ENCODE measurements at regions not wholly inside any gene's neighbourhood (a gene's known extent, or its start where the extent isn't known, plus 50 kb on each side); places are given as distances from the start of the nearest gene placed in this dataset.

DNA sequence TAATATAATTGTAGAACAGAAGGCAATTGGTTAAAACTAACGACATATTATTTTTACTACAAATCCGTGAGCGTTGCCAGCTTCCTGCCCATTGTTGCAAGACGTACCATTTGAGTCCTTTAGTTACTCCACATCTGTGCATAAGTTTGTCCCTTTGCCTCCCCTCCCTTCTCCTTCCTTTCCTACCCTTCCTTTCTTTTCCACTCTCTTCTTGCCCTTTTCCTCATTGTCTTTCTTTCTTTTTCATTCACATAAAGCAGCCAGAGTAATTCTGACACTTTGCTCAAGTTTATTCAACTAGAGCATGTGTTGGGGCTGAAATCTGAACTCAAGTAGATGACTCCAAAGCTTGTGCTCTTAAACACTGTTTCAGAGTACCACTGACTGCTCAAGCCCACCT, 239.1 kb downstream of the FOXG1 start:
- H3K4me3 ChIP-seq, result no peak overlapping the region
- ChIA-PET POLR2A (no interaction called here), CTCF (no interaction called here)
- H3K4me2 ChIP-seq, result no peak overlapping the region
- H3K27ac ChIP-seq, result no peak overlapping the region
- FAIRE-seq (no peak), DNase-seq (ENCODE audit: low read depth in 1 of 2, low spot score in 1 of 2) (no peak), ATAC-seq (no peak)
- H3K9me3 ChIP-seq, result no peaks in the 10 kb centered on the region
- no peaks in the 10 kb centered on the region for H3K4me1 ChIP-seq
- TF ChIP-seq CHD4 (IDR thresholded peaks at IDR 0.05; ENCODE audit: borderline replicate concordance) (no peak), MAFK (IDR thresholded peaks at IDR 0.05; ENCODE audit: partially characterized antibody) (no peak), EP300 (IDR thresholded peaks at IDR 0.05) (no peak), CBX8 (IDR thresholded peaks at IDR 0.05) (no peak), GATA3 (IDR thresholded peaks at IDR 0.05; ENCODE audit: borderline replicate concordance) (no peak), RFX5 (IDR thresholded peaks at IDR 0.05) (no peak), RAD21 (conservative IDR thresholded peaks at IDR 0.05 in 1 of 2, IDR thresholded peaks at IDR 0.05 in 1 of 2) (no peak), FOSL2 (IDR thresholded peaks at IDR 0.05) (no peak), FOSL2 (CRISPR knock-in tag; IDR thresholded peaks at IDR 0.05) (no peak), JUN (IDR thresholded peaks at IDR 0.05) (no peak), HEYL (CRISPR knock-in tag; IDR thresholded peaks at IDR 0.05) (no peak), EHF (CRISPR knock-in tag; IDR thresholded peaks at IDR 0.05) (no peak), ESRRA (IDR thresholded peaks at IDR 0.05; ENCODE audit: borderline replicate concordance, low read length) (no peak)
- TF ChIP-seq, protein P1, sequence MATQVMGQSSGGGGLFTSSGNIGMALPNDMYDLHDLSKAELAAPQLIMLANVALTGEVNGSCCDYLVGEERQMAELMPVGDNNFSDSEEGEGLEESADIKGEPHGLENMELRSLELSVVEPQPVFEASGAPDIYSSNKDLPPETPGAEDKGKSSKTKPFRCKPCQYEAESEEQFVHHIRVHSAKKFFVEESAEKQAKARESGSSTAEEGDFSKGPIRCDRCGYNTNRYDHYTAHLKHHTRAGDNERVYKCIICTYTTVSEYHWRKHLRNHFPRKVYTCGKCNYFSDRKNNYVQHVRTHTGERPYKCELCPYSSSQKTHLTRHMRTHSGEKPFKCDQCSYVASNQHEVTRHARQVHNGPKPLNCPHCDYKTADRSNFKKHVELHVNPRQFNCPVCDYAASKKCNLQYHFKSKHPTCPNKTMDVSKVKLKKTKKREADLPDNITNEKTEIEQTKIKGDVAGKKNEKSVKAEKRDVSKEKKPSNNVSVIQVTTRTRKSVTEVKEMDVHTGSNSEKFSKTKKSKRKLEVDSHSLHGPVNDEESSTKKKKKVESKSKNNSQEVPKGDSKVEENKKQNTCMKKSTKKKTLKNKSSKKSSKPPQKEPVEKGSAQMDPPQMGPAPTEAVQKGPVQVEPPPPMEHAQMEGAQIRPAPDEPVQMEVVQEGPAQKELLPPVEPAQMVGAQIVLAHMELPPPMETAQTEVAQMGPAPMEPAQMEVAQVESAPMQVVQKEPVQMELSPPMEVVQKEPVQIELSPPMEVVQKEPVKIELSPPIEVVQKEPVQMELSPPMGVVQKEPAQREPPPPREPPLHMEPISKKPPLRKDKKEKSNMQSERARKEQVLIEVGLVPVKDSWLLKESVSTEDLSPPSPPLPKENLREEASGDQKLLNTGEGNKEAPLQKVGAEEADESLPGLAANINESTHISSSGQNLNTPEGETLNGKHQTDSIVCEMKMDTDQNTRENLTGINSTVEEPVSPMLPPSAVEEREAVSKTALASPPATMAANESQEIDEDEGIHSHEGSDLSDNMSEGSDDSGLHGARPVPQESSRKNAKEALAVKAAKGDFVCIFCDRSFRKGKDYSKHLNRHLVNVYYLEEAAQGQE (IDR thresholded peaks at IDR 0.05), result no peak
- TF ChIP-seq, protein P2, sequence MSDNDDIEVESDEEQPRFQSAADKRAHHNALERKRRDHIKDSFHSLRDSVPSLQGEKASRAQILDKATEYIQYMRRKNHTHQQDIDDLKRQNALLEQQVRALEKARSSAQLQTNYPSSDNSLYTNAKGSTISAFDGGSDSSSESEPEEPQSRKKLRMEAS (IDR thresholded peaks at IDR 0.05), result no peak
- 22% methylated on average over 4 of the region's 4 CpGs for WGBS (ENCODE audit: missing lambda C conversion rate)

DNA sequence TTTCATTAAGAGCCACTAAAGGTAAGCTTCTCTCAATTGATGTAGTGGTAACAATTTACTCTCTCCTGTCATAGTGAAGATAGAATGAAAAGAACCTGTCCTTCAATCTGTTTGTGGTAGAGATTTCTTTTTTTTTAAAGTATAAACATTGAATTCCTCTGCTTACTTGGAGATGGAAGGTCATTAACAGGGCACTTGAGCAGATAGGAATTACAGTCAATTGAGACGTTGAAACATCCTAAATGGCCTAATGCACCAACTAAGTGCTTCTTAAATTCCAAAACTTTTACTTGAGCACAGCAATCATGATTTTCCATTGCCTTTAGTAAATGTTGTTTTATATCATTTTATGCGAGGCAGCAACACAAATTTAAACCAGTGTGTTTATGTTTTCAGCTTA, 241.4 kb downstream of the FOXG1 start:
- Histone ChIP-seq H3K4me2 (no peak overlapping the region), H3K4me3 (no peak overlapping the region), H3K27ac (no peak overlapping the region), H3K9me3 (no peaks in the 10 kb centered on the region), H3K4me1 (no peaks in the 10 kb centered on the region)
- POLR2A ChIA-PET, result no interaction called here
- CTCF ChIA-PET, result no interaction called here
- DNase-seq (ENCODE audit: low read depth in 1 of 2, low spot score in 1 of 2) (no peak), FAIRE-seq (no peak), ATAC-seq (no peak)
- 5% methylated on average over 2 of the region's 2 CpGs for WGBS (ENCODE audit: missing lambda C conversion rate)
- TF ChIP-seq HOXB5 (CRISPR knock-in tag; IDR thresholded peaks at IDR 0.05), result no peak
- TF ChIP-seq TP53 (CRISPR knock-in tag; IDR thresholded peaks at IDR 0.05), result no peak
- TF ChIP-seq CBX2 (IDR thresholded peaks at IDR 0.05; ENCODE audit: borderline replicate concordance, low read depth), result no peak
- TF ChIP-seq, protein P3, sequence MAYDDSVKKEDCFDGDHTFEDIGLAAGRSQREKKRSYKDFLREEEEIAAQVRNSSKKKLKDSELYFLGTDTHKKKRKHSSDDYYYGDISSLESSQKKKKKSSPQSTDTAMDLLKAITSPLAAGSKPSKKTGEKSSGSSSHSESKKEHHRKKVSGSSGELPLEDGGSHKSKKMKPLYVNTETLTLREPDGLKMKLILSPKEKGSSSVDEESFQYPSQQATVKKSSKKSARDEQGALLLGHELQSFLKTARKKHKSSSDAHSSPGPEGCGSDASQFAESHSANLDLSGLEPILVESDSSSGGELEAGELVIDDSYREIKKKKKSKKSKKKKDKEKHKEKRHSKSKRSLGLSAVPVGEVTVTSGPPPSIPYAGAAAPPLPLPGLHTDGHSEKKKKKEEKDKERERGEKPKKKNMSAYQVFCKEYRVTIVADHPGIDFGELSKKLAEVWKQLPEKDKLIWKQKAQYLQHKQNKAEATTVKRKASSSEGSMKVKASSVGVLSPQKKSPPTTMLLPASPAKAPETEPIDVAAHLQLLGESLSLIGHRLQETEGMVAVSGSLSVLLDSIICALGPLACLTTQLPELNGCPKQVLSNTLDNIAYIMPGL (CRISPR knock-in tag; IDR thresholded peaks at IDR 0.05; ENCODE audit: borderline replicate concordance), result no peak
- TF ChIP-seq PHF8 (IDR thresholded peaks at IDR 0.05; ENCODE audit: borderline replicate concordance, low read depth), result no peak
- TF ChIP-seq CHD2 (IDR thresholded peaks at IDR 0.05; ENCODE audit: low read length, partially characterized antibody), result no peak
- TF ChIP-seq MAFK (IDR thresholded peaks at IDR 0.05; ENCODE audit: partially characterized antibody), result no peak
- TF ChIP-seq RAD21 (conservative IDR thresholded peaks at IDR 0.05 in 1 of 2, IDR thresholded peaks at IDR 0.05 in 1 of 2), result no peak
- TF ChIP-seq, protein P2 (IDR thresholded peaks at IDR 0.05), result no peak
- TF ChIP-seq ZNF302 (CRISPR knock-in tag; IDR thresholded peaks at IDR 0.05), result no peak
- no peak for TF ChIP-seq HEYL (CRISPR knock-in tag; IDR thresholded peaks at IDR 0.05)
- no peak for TF ChIP-seq ESRRA (IDR thresholded peaks at IDR 0.05; ENCODE audit: borderline replicate concordance, low read length)
- TF ChIP-seq ZSCAN20 (CRISPR knock-in tag; IDR thresholded peaks at IDR 0.05), result no peak
- TF ChIP-seq ZC3H11A (IDR thresholded peaks at IDR 0.05), result no peak
- TF ChIP-seq HDAC2 (IDR thresholded peaks at IDR 0.05), result no peak
- no peak for TF ChIP-seq TFCP2L1 (CRISPR knock-in tag; IDR thresholded peaks at IDR 0.05)
- TF ChIP-seq RFX5 (IDR thresholded peaks at IDR 0.05), result no peak

Measured in A549 (cell line).